CD14-positive monocyte (primary cell): ENCODE measurements at regions not wholly inside any gene's neighbourhood (a gene's known extent, or its start where the extent isn't known, plus 50 kb on each side); places are given as distances from the start of the nearest gene placed in this dataset.

ENCODE experiments used
- DNase-seq, 3 donors: peaks; one replicate each; pipeline ENCODE4 v3.0.0-alpha.2; 2011 to 2022
- H2AFZ ChIP-seq: 2 replicates; pipeline ENCODE4 v1.6.0; 2012; ENCODE audit warnings: mild to moderate bottlenecking, low read depth, low read length, inconsistent platforms; ENCODE audit not compliant: insufficient read depth, poor library complexity, severe bottlenecking
- H3K27ac ChIP-seq, 2 donors: 1 replicate in 1 of 2; 2 replicates in 1 of 2; pipeline ENCODE4 v1.5.1; 2012 to 2013; ENCODE audit warnings: low read length in 2 of 2, control low read depth in 1 of 2, inconsistent platforms in 1 of 2, low read depth in 1 of 2, mild to moderate bottlenecking in 1 of 2
- H3K27me3 ChIP-seq, 2 donors: one replicate each; pipeline versions ENCODE4 v1.6.0 to v1.6.1; 2011 to 2013; ENCODE audit warnings: low read length in 2 of 2; ENCODE audit not compliant: control insufficient read depth in 2 of 2, insufficient read depth in 2 of 2
- H3K36me3 ChIP-seq, 2 donors: replicated peaks in 1 of 2; 1 replicate in 1 of 2; 2 replicates in 1 of 2; pipeline versions ENCODE4 v1.5.1 to v1.6.1; 2012 to 2013; ENCODE audit warnings: low read length in 2 of 2, control low read depth in 1 of 2, inconsistent platforms in 1 of 2, mild to moderate bottlenecking in 1 of 2; ENCODE audit not compliant: insufficient read depth in 2 of 2, control insufficient read depth in 1 of 2
- H3K4me1 ChIP-seq, 2 donors: 1 replicate in 1 of 2; 2 replicates in 1 of 2; pipeline versions ENCODE4 v1.5.1 to v1.6.1; 2012 to 2013; ENCODE audit warnings: low read length in 2 of 2, control low read depth in 1 of 2, inconsistent platforms in 1 of 2, mild to moderate bottlenecking in 1 of 2, moderate library complexity in 1 of 2; ENCODE audit not compliant: insufficient read depth in 2 of 2, control insufficient read depth in 1 of 2
- H3K4me2 ChIP-seq: replicated peaks from 2 replicates; pipeline ENCODE3; 2012; ENCODE audit warnings: low read length, moderate library complexity, mild to moderate bottlenecking; ENCODE audit not compliant: poor library complexity, severe bottlenecking; ENCODE audit errors: extremely low read depth
- H3K4me3 ChIP-seq, 3 experiments: fragments of 200-600 bp in 1 of 3; sonication (generic) in 1 of 3; replicated peaks in 1 of 3; 1 replicate in 2 of 3; 2 replicates in 1 of 3; pipeline ENCODE4 v1.5.1; 2011 to 2013; ENCODE audit warnings: low read length in 3 of 3, mild to moderate bottlenecking in 3 of 3, control low read depth in 2 of 3, low read depth in 2 of 3, inconsistent platforms in 1 of 3, moderate library complexity in 1 of 3
- H3K79me2 ChIP-seq: 2 replicates; pipeline ENCODE4 v1.6.0; 2012; ENCODE audit warnings: mild to moderate bottlenecking, control low read depth, inconsistent platforms, low read length, moderate library complexity; ENCODE audit not compliant: insufficient read depth
- H3K9ac ChIP-seq: 2 replicates; pipeline ENCODE4 v1.6.0; 2017; ENCODE audit warnings: low read length, mild to moderate bottlenecking; ENCODE audit not compliant: insufficient read depth, poor library complexity, severe bottlenecking
- H3K9me3 ChIP-seq, 2 donors: replicated peaks in 1 of 2; 1 replicate in 1 of 2; 2 replicates in 1 of 2; pipeline versions ENCODE4 v1.5.1 to v1.6.1; 2012 to 2013; ENCODE audit warnings: low read length in 2 of 2, control low read depth in 1 of 2; ENCODE audit not compliant: control insufficient read depth in 1 of 2, insufficient read depth in 1 of 2
- H4K20me1 ChIP-seq: 2 replicates; pipeline ENCODE4 v1.6.0; 2012; ENCODE audit warnings: mild to moderate bottlenecking, low read length, control low read depth, moderate library complexity; ENCODE audit not compliant: insufficient read depth
- H3K27ac Mint-ChIP-seq, 7 donors: one replicate each; pipeline ENCODE4 v1.8.0; 2020; ENCODE audit warnings: mild to moderate bottlenecking in 7 of 7, mixed read lengths in 7 of 7, moderate library complexity in 6 of 7, inconsistent platforms in 2 of 7
- H3K27me3 Mint-ChIP-seq, 3 donors: one replicate each; pipeline ENCODE4 v1.8.0; 2021 to 2022; ENCODE audit warnings: low read depth in 3 of 3, mild to moderate bottlenecking in 3 of 3, mixed read lengths in 3 of 3, moderate library complexity in 3 of 3, inconsistent platforms in 1 of 3
- H3K36me3 Mint-ChIP-seq, 2 donors: one replicate each; pipeline ENCODE4 v1.8.0; 2020; ENCODE audit warnings: mixed read lengths in 2 of 2, inconsistent platforms in 1 of 2, mild to moderate bottlenecking in 1 of 2
- H3K4me1 Mint-ChIP-seq: one replicate; pipeline ENCODE4 v1.8.0; 2020; ENCODE audit warnings: mild to moderate bottlenecking, mixed read lengths
- H3K4me3 Mint-ChIP-seq, 2 donors: one replicate each; pipeline ENCODE4 v1.8.0; 2020; ENCODE audit warnings: mild to moderate bottlenecking in 2 of 2, mixed read lengths in 2 of 2, moderate library complexity in 1 of 2
- H3K9me3 Mint-ChIP-seq, 7 donors: one replicate each; pipeline ENCODE4 v1.8.0; 2020 to 2022; ENCODE audit warnings: mixed read lengths in 7 of 7, mild to moderate bottlenecking in 6 of 7, moderate library complexity in 6 of 7, inconsistent platforms in 2 of 7
- CTCF ChIP-seq: fragments of 200-600 bp; IDR thresholded peaks from one replicate; pipeline ENCODE4 v1.8.0; 2022; ENCODE audit warnings: antibody characterized with exemption, mild to moderate bottlenecking
- WGBS: methylation state at CpG from one replicate; pipeline ENCODE4 v1.1.5; 2013; ENCODE audit warnings: missing lambda C conversion rate; ENCODE audit not compliant: insufficient coverage; 5-methylcytosine and 5-hydroxymethylcytosine counted together
- intact Hi-C, 2 donors: fragments of 100-400 bp; cut with micrococcal nuclease; formaldehyde crosslinking; loops; one replicate each; pipeline versions ENCODE4 v1.15.0 to v1.15.1; 2023

GRCh38 chr11:92711926-92712325, 257.5 kb upstream of the MTNR1B start:
- Histone ChIP-seq H3K4me2 (no peak overlapping the region), H3K36me3 (no peaks in the 10 kb centered on the region), H2AFZ (no peak overlapping the region), H3K9ac (no peak overlapping the region), H3K27ac (no peak overlapping the region), H3K27me3 (no peaks in the 10 kb centered on the region), H3K4me1 (no peaks in the 10 kb centered on the region), H3K79me2 (no peaks in the 10 kb centered on the region), H3K9me3 (peaks cover 0 to 2% of the 10 kb centered on the region in 2 donors), H3K4me3 (no peak overlapping the region), H4K20me1 (no peaks in the 10 kb centered on the region)
- Mint-ChIP-seq H3K4me3 (no peak overlapping the region), H3K36me3 (no peaks in the 10 kb centered on the region), H3K4me1 (no peaks in the 10 kb centered on the region), H3K27me3 (no peaks in the 10 kb centered on the region), H3K27ac (no peak overlapping the region), H3K9me3 (peaks cover 0 to 3% (median 0%) of the 10 kb centered on the region in 7 donors)
- intact Hi-C loops, result no loop called here
- TF ChIP-seq CTCF, result no peak
- WGBS, result no CpG with 5 or more reads among the region's 4 CpGs
- DNase-seq, result no peak

GRCh38 chr11:92714111-92714510, 255.3 kb upstream of the MTNR1B start:
- no peak overlapping the region for H3K4me3 ChIP-seq
- TF ChIP-seq CTCF, result no peak
- H3K27ac ChIP-seq, result no peak overlapping the region
- H3K27me3 ChIP-seq, result no peaks in the 10 kb centered on the region
- WGBS, result no CpG with 5 or more reads among the region's 1 CpG
- intact Hi-C loops, result no loop called here
- no peaks in the 10 kb centered on the region for H3K36me3 ChIP-seq
- no peaks in the 10 kb centered on the region for H3K79me2 ChIP-seq
- H3K27me3 Mint-ChIP-seq, result no peaks in the 10 kb centered on the region
- no peak for DNase-seq
- H2AFZ ChIP-seq, result no peak overlapping the region
- no peaks in the 10 kb centered on the region for H3K4me1 ChIP-seq
- H3K36me3 Mint-ChIP-seq, result no peaks in the 10 kb centered on the region
- no peak overlapping the region for H3K9ac ChIP-seq
- peaks cover 0 to 6% (median 0%) of the 10 kb centered on the region in 7 donors for H3K9me3 Mint-ChIP-seq
- no peak overlapping the region for H3K4me3 Mint-ChIP-seq
- no peaks in the 10 kb centered on the region for H3K4me1 Mint-ChIP-seq
- H3K4me2 ChIP-seq, result no peak overlapping the region
- no peaks in the 10 kb centered on the region for H3K9me3 ChIP-seq
- H3K27ac Mint-ChIP-seq, result no peak overlapping the region
- no peaks in the 10 kb centered on the region for H4K20me1 ChIP-seq
